ENCODE measurements at regions not wholly inside any gene's neighbourhood (a gene's known extent, or its start where the extent isn't known, plus 50 kb on each side); places are given as distances from the start of the nearest gene placed in this dataset.

DNA sequence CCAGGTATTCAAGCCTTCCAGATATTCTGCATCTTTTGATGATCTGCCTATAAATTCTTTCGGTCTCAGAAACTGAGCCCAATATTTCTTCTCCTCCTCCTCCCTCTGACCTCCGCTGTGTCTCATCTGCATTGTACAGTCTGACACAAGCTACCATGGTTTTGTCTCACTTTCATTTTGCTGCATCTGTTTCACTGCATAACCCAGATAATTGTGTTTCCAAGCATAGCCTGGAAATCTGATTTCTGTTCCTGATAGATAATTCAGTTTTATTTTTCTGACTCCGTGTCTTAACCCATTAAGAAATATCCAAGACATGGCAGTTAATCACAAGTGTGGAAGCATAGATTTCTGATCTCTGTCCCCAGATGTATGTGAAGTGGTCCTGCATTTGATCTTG, 374.2 kb upstream of the SEMA3A start:
- Mint-ChIP-seq H3K4me1 (peaks cover 13% of the 10 kb centered on the region), H3K27ac (ENCODE audit: unreplicated experiment) (no peak overlapping the region), H3K36me3 (ENCODE audit: low read depth) (no peaks in the 10 kb centered on the region), H3K9me3 (no peaks in the 10 kb centered on the region), H3K4me3 (no peak overlapping the region), H3K27me3 (ENCODE audit: low read depth) (peaks cover 4% of the 10 kb centered on the region)
- TF ChIP-seq, protein P1, sequence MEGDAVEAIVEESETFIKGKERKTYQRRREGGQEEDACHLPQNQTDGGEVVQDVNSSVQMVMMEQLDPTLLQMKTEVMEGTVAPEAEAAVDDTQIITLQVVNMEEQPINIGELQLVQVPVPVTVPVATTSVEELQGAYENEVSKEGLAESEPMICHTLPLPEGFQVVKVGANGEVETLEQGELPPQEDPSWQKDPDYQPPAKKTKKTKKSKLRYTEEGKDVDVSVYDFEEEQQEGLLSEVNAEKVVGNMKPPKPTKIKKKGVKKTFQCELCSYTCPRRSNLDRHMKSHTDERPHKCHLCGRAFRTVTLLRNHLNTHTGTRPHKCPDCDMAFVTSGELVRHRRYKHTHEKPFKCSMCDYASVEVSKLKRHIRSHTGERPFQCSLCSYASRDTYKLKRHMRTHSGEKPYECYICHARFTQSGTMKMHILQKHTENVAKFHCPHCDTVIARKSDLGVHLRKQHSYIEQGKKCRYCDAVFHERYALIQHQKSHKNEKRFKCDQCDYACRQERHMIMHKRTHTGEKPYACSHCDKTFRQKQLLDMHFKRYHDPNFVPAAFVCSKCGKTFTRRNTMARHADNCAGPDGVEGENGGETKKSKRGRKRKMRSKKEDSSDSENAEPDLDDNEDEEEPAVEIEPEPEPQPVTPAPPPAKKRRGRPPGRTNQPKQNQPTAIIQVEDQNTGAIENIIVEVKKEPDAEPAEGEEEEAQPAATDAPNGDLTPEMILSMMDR (conservative IDR thresholded peaks at IDR 0.05): no peak
- DNase-seq (ENCODE audit: low read depth, low spot score): no peak

DNA sequence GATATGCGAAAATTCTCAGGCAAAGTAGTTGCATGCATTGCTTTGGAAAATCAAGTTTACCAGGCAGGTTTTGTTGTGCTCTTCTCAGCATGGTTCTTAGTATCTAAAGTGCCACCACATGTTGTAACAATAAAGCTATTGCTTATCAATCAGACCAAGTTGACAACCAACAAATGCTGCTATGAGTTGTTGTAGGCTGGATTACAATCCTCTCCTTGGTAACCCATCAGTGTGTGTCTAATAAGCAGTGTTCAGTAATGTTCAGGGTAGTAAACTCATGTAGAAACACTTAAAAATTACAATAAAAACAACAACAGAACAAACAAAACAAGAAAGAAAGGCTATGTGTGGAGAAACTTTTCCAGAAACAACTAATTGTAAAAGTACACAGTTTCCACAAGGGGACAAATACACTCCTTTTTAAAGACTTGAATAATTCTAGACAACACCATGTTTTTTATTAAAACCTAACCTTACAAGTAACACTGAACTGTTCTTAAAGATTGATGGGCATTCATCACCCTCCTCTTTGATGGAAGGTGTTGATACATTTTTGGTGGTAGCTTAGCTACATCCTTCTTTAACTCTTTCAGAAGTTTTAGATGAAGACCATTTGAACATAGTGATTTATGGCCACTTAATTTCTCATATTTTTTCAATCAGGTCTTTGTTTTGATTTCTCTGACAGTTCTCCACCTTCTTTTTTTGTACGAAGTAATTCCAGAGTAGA, 370.9 kb upstream of the SEMA3A start:
- H3K27me3 Mint-ChIP-seq (ENCODE audit: low read depth): peaks cover 2% of the 10 kb centered on the region
- no peak overlapping the region for H3K4me3 Mint-ChIP-seq
- no peak for DNase-seq (ENCODE audit: low read depth, low spot score)
- no peaks in the 10 kb centered on the region for H3K36me3 Mint-ChIP-seq (ENCODE audit: low read depth)
- no peak overlapping the region for H3K27ac Mint-ChIP-seq (ENCODE audit: unreplicated experiment)
- H3K9me3 Mint-ChIP-seq: peaks cover 2% of the 10 kb centered on the region
- H3K4me1 Mint-ChIP-seq: peaks cover 18% of the 10 kb centered on the region
- TF ChIP-seq, protein P1 (conservative IDR thresholded peaks at IDR 0.05): no peak

DNA sequence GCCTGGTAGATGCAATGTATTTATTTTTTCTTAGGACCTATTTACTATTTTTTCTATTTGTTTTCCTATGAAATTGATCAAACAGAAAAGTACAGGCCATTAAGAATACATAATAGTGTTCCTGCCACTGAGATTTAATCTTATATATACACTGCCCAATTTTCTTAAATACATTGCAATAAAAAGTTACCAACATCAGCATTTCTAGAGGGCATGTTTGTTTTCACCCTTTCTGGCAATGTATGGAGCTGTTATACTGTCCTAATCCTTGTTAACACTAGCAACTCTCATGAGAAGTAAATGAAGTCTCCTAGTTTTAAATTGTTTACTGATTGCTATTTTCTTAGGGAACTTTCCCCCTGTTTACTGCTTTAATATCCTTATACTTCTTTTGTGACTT, 359.1 kb upstream of the SEMA3A start:
- H3K4me3 Mint-ChIP-seq: no peak overlapping the region
- TF ChIP-seq, protein P1 (conservative IDR thresholded peaks at IDR 0.05): no peak
- peaks cover 5% of the 10 kb centered on the region for H3K4me1 Mint-ChIP-seq
- H3K27ac Mint-ChIP-seq (ENCODE audit: unreplicated experiment): no peak overlapping the region
- peaks cover 5% of the 10 kb centered on the region for H3K36me3 Mint-ChIP-seq (ENCODE audit: low read depth)
- peaks cover 11% of the 10 kb centered on the region for H3K9me3 Mint-ChIP-seq
- no peak for DNase-seq (ENCODE audit: low read depth, low spot score)
- H3K27me3 Mint-ChIP-seq (ENCODE audit: low read depth): no peaks in the 10 kb centered on the region

DNA sequence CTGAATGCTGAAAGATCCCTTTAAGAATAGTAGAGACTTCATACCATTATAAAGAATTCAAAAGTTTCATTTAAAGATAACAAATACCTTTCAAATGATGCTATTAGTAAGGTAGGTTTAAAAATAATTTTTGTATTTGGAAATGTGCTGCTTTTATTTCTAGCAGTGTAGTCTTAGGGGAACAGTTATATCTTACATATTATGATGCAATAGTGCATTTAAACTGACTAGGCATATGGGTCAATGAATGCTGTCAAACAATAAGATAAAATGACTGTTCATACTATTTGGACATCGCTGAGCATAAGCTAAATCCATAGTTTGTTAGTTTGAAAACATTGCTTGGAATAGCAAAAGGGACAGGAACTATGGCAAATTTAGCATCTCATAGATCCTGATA, 354.8 kb upstream of the SEMA3A start:
- Mint-ChIP-seq H3K4me3 (no peak overlapping the region), H3K9me3 (peaks cover 2% of the 10 kb centered on the region), H3K36me3 (ENCODE audit: low read depth) (no peaks in the 10 kb centered on the region), H3K4me1 (peaks cover 7% of the 10 kb centered on the region), H3K27me3 (ENCODE audit: low read depth) (no peaks in the 10 kb centered on the region), H3K27ac (ENCODE audit: unreplicated experiment) (no peak overlapping the region)
- no peak for DNase-seq (ENCODE audit: low read depth, low spot score)
- TF ChIP-seq, protein P1 (conservative IDR thresholded peaks at IDR 0.05): no peak

DNA sequence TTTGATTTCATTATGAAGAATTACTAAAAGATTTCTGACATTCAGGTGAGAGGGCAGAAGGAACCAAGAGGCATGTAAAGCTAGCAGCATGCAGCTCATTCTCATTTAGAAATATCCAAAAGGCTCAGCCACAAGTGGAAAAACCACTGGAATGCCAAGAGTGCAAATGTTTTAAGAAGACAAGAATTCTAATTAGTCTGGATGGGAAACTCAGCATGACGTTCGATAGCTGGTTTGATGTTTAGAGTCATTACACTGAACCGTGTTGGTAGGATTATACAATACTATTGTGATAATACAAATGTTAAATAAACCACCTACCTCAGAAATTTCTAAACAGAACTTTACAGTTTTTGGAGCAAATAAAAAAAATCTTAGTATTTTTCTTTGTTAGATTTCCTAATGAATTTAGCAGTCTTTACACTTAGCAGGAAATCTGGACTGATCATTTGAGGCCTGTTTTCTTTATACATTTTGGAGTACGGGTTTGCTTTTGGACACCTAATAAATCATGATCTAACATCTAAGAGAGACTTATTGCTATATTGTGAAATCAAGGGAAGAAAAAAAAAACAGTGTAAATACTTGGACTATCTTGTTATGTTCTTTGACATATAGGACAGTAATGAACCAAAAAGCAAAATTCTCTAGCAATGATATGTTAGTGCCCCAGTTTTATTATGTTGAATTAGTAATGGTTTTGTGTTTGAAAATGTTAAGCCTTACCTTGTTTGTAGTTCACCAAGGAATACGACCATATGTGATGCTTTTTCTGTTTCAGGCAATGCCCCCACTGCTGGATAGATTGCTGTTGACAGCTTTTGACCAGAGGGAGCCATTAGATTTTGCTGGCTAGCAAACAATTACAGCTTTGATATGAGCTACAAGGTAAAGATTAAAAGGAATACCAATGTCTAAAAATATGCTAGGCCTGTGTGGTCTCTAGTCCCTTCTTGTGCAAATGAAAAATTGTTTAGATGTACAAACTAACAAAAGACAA, 354.1 kb upstream of the SEMA3A start:
- Mint-ChIP-seq H3K27ac (ENCODE audit: unreplicated experiment) (peak overlapping the region; percentile 48), H3K36me3 (ENCODE audit: low read depth) (no peaks in the 10 kb centered on the region), H3K4me1 (peaks cover 7% of the 10 kb centered on the region), H3K4me3 (no peak overlapping the region), H3K27me3 (ENCODE audit: low read depth) (no peaks in the 10 kb centered on the region), H3K9me3 (peaks cover 2% of the 10 kb centered on the region)
- DNase-seq (ENCODE audit: low read depth, low spot score): no peak
- TF ChIP-seq, protein P1 (conservative IDR thresholded peaks at IDR 0.05): no peak
